Spleen (tissue), 11 donors: ENCODE measurements at regions not wholly inside any gene's neighbourhood (a gene's known extent, or its start where the extent isn't known, plus 50 kb on each side); places are given as distances from the start of the nearest gene placed in this dataset.
A peak's percentile ranks its signal among the peaks of the same experiment; 100 is the strongest.

ENCODE experiments used
- DNase-seq: peaks from one replicate; pipeline ENCODE4 v3.0.0-alpha.2; 2020
- H3K27ac ChIP-seq, 8 donors: fragments of 200-600 bp; sonication (generic) in 7 of 8; 1 replicate in 4 of 8; 2 replicates in 4 of 8; pipeline versions ENCODE4 v1.5.0 to v1.8.0; 2016 to 2021; ENCODE audit warnings: inconsistent platforms in 4 of 8, mild to moderate bottlenecking in 4 of 8, moderate library complexity in 1 of 8
- H3K27me3 ChIP-seq, 7 donors: fragments of 200-600 bp; sonication (generic) in 6 of 7; replicated peaks in 1 of 7; 1 replicate in 4 of 7; 2 replicates in 3 of 7; pipeline versions ENCODE4 v1.5.0 to v1.8.0; 2016 to 2021; ENCODE audit warnings: inconsistent platforms in 3 of 7, mild to moderate bottlenecking in 1 of 7
- H3K36me3 ChIP-seq, 6 donors: fragments of 200-600 bp; sonication (generic) in 5 of 6; 1 replicate in 4 of 6; 2 replicates in 2 of 6; pipeline versions ENCODE4 v1.5.0 to v1.8.0; 2016 to 2021; ENCODE audit warnings: inconsistent platforms in 2 of 6
- H3K4me1 ChIP-seq, 6 donors: fragments of 200-600 bp; sonication (generic) in 5 of 6; 1 replicate in 3 of 6; 2 replicates in 3 of 6; pipeline versions ENCODE4 v1.5.0 to v1.8.0; 2016 to 2021; ENCODE audit warnings: inconsistent platforms in 3 of 6
- H3K4me3 ChIP-seq, 8 donors: fragments of 200-600 bp; sonication (generic) in 7 of 8; 1 replicate in 4 of 8; 2 replicates in 4 of 8; pipeline versions ENCODE4 v1.5.0 to v1.8.0; 2016 to 2021; ENCODE audit warnings: inconsistent platforms in 4 of 8, mild to moderate bottlenecking in 4 of 8, moderate library complexity in 2 of 8
- H3K9me3 ChIP-seq, 8 donors: fragments of 200-600 bp; sonication (generic) in 7 of 8; 1 replicate in 4 of 8; 2 replicates in 4 of 8; pipeline versions ENCODE4 v1.5.0 to v1.8.0; 2016 to 2021; ENCODE audit warnings: inconsistent platforms in 4 of 8
- POLR2A ChIP-seq, 3 donors: fragments of 450-650 bp; IDR thresholded peaks; one replicate each; pipeline ENCODE4 v1.5.1; 2017; ENCODE audit warnings: antibody characterized with exemption in 3 of 3, mild to moderate bottlenecking in 1 of 3
- POLR2AphosphoS5 ChIP-seq, 3 donors: sonication (generic); formaldehyde crosslinking; IDR thresholded peaks; one replicate each; pipeline ENCODE4 v1.5.1; 2017; ENCODE audit warnings: antibody characterized with exemption in 3 of 3
- WGBS, 5 donors: extraction: QIAGEN DNeasy Blood & Tissue Kit in 3 of 5; methylation state at CpG; one replicate each; pipeline versions ENCODE4 v1.1.5 to v1.1.7; 2013 to 2018; 5-methylcytosine and 5-hydroxymethylcytosine counted together
- intact Hi-C: fragments of 100-400 bp; cut with DNase I; formaldehyde crosslinking; loops from one replicate; pipeline ENCODE4 v1.15.0; 2023; ENCODE audit warnings: low total_unique reads
- TF ChIP-seq, protein P1 (sequence below), 11 experiments: fragments of 200-600 bp in 7 of 11; fragments of 450-650 bp in 4 of 11; sonication (generic) in 4 of 11; IDR thresholded peaks in 8 of 11; conservative IDR thresholded peaks in 3 of 11; 1 replicate in 7 of 11; 2 replicates in 4 of 11; pipeline versions ENCODE4 v1.4.0 to v1.8.0; 2016 to 2021; ENCODE audit warnings: antibody characterized with exemption in 11 of 11, inconsistent platforms in 4 of 11, mild to moderate bottlenecking in 1 of 11
- donor health status: healthy with polysubstance abuse.
- donor health status: DM: no; HTN: no; CAD: no; lungs with moderate emphysema.
- donor health status: DM: no; HTN: no; CAD: no.
- donor health status: Bipolar disorder and iron deficiency.
- donor health status: healthy.
- donor health status: DM: no; HTN: no; CAD: no.
- donor health status: DM: yes; HTN: yes; CAD: no.

- Histone ChIP-seq H3K36me3 (no peaks in the 10 kb centered on the region), H3K4me1 (no peaks in the 10 kb centered on the region), H3K27ac (no peak overlapping the region), H3K27me3 (no peaks in the 10 kb centered on the region), H3K9me3 (peaks cover 0 to 8% (median 2%) of the 10 kb centered on the region in 8 donors), H3K4me3 (no peak overlapping the region)
- intact Hi-C loops: no loop called here
- no peak for DNase-seq
- TF ChIP-seq POLR2A (IDR thresholded peaks at IDR 0.05) (no peak), POLR2AphosphoS5 (IDR thresholded peaks at IDR 0.05) (no peak)
- TF ChIP-seq, protein P1, sequence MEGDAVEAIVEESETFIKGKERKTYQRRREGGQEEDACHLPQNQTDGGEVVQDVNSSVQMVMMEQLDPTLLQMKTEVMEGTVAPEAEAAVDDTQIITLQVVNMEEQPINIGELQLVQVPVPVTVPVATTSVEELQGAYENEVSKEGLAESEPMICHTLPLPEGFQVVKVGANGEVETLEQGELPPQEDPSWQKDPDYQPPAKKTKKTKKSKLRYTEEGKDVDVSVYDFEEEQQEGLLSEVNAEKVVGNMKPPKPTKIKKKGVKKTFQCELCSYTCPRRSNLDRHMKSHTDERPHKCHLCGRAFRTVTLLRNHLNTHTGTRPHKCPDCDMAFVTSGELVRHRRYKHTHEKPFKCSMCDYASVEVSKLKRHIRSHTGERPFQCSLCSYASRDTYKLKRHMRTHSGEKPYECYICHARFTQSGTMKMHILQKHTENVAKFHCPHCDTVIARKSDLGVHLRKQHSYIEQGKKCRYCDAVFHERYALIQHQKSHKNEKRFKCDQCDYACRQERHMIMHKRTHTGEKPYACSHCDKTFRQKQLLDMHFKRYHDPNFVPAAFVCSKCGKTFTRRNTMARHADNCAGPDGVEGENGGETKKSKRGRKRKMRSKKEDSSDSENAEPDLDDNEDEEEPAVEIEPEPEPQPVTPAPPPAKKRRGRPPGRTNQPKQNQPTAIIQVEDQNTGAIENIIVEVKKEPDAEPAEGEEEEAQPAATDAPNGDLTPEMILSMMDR (IDR thresholded peaks at IDR 0.05 in 8 of 11, conservative IDR thresholded peaks at IDR 0.05 in 3 of 11): no peak
- WGBS, 5 donors: 44 to 72% (median 58%) methylated on average over 1 of the region's 1 CpG
Measured at GRCh38 chr3:163491714-163492113, 1586.6 kb downstream of the SI start.

- no peak for TF ChIP-seq POLR2A (IDR thresholded peaks at IDR 0.05)
- no peak for TF ChIP-seq POLR2AphosphoS5 (IDR thresholded peaks at IDR 0.05)
- TF ChIP-seq, protein P1 (IDR thresholded peaks at IDR 0.05 in 8 of 11, conservative IDR thresholded peaks at IDR 0.05 in 3 of 11): peak in 1 of 11 experiments; percentile 27
- intact Hi-C loops: no loop called here
- 91 to 100% (median 96%) methylated on average over 1 of the region's 1 CpG for WGBS, 5 donors
Measured at GRCh38 chr3:163490119-163490518, 1588.2 kb downstream of the SI start.

DNA sequence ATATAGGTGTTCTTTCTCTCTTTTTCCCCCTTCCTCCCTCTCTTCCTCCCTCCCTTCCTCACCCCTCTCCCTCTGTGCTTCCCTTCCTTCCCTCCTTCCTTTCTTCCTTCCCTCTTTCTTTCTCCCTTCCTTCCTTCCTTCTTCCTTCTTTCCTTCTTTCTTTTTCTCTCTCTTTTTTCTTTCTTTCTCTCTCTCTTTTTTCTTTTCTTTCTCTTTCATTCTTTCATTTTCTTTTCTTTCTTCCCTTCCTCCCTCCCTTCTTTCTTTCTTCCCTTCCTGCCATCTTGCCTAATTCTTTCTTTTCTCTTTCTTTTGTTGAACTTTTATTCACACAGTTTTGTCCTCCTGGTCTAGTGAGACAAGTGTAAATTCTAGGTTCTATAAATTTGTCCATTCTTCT, 1595.6 kb downstream of the SI start:
- TF ChIP-seq POLR2AphosphoS5 (IDR thresholded peaks at IDR 0.05): no peak
- TF ChIP-seq POLR2A (IDR thresholded peaks at IDR 0.05): no peak
- TF ChIP-seq, protein P1 (IDR thresholded peaks at IDR 0.05 in 8 of 11, conservative IDR thresholded peaks at IDR 0.05 in 3 of 11): no peak
- intact Hi-C loops: no loop called here

More at GRCh38 chr3:163490119-163490518, 1588.2 kb downstream of the SI start:
- no peaks in the 10 kb centered on the region for H3K4me1 ChIP-seq
- peaks cover 0 to 8% (median 2%) of the 10 kb centered on the region in 8 donors for H3K9me3 ChIP-seq
- H3K27me3 ChIP-seq: no peaks in the 10 kb centered on the region
- H3K36me3 ChIP-seq: no peaks in the 10 kb centered on the region
- peak; percentile 42 for DNase-seq
- no peak overlapping the region for H3K4me3 ChIP-seq
- no peak overlapping the region for H3K27ac ChIP-seq

GRCh38 chr3:163481738-163482137, 1596.6 kb downstream of the SI start:
- Histone ChIP-seq H3K36me3 (no peaks in the 10 kb centered on the region), H3K27ac (no peak overlapping the region), H3K4me3 (no peak overlapping the region), H3K27me3 (no peaks in the 10 kb centered on the region), H3K9me3 (no peaks in the 10 kb centered on the region), H3K4me1 (no peaks in the 10 kb centered on the region)
- no peak for DNase-seq
- WGBS, 5 donors: 61 to 81% (median 65%) methylated on average over 1 of the region's 1 CpG
- intact Hi-C loops: no loop called here
- no peak for TF ChIP-seq POLR2A (IDR thresholded peaks at IDR 0.05)
- TF ChIP-seq, protein P1 (IDR thresholded peaks at IDR 0.05 in 8 of 11, conservative IDR thresholded peaks at IDR 0.05 in 3 of 11): no peak
- no peak for TF ChIP-seq POLR2AphosphoS5 (IDR thresholded peaks at IDR 0.05)

More for the DNA sequence above, 1595.6 kb downstream of the SI start:
- Histone ChIP-seq H3K9me3 (no peaks in the 10 kb centered on the region), H3K27me3 (no peaks in the 10 kb centered on the region), H3K4me1 (no peaks in the 10 kb centered on the region), H3K4me3 (no peak overlapping the region), H3K36me3 (no peaks in the 10 kb centered on the region), H3K27ac (no peak overlapping the region)
- no peak for DNase-seq
